HEK293T (cell line): ENCODE measurements at regions not wholly inside any gene's neighbourhood (a gene's known extent, or its start where the extent isn't known, plus 50 kb on each side); places are given as distances from the start of the nearest gene placed in this dataset.

Experiments
- ARNT ChIP-seq: fragments of 450-650 bp; IDR thresholded peaks from 2 replicates; pipeline ENCODE4 v1.6.1; 2017; ENCODE audit warnings: mild to moderate bottlenecking
- HDGF ChIP-seq: fragments of 450-650 bp; IDR thresholded peaks from 2 replicates; pipeline ENCODE4 v1.6.1; 2017; ENCODE audit warnings: antibody characterized with exemption, borderline replicate concordance
- SUZ12 ChIP-seq: fragments of 450-650 bp; IDR thresholded peaks from 2 replicates; pipeline ENCODE4 v1.6.1; 2016; ENCODE audit warnings: mild to moderate bottlenecking
- ZNF384 ChIP-seq: fragments of 450-650 bp; IDR thresholded peaks from 2 replicates; pipeline ENCODE4 v1.6.1; 2016
- TF ChIP-seq, protein P1 (sequence below): fragments of 450-650 bp; IDR thresholded peaks from 2 replicates; pipeline ENCODE4 v1.6.1; 2016

DNA sequence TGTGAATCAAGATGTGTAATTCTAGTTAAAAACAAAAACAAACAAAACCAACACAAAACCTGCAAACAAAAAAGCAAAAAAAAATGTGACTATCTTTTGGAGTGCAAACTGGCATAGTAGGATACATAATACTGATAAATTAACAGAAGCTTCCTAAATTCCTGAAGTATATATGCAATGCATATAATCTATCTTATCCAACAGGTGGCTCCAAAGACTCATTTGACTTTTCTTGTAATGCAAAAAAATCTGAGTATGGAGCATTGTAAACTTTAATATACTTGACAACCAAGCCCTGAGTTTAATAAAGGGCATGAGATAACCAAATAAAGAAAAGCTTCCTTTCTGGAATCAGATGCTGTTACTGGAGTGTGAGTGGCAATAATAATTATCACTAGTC lies 1003.6 kb downstream of the FSCB start:
- TF ChIP-seq ARNT = no peak
- TF ChIP-seq, protein P1, sequence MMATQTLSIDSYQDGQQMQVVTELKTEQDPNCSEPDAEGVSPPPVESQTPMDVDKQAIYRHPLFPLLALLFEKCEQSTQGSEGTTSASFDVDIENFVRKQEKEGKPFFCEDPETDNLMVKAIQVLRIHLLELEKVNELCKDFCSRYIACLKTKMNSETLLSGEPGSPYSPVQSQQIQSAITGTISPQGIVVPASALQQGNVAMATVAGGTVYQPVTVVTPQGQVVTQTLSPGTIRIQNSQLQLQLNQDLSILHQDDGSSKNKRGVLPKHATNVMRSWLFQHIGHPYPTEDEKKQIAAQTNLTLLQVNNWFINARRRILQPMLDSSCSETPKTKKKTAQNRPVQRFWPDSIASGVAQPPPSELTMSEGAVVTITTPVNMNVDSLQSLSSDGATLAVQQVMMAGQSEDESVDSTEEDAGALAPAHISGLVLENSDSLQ = no peak
- TF ChIP-seq HDGF = no peak
- TF ChIP-seq ZNF384 = no peak
- TF ChIP-seq SUZ12 = no peak
